ENCODE measurements at regions not wholly inside any gene's neighbourhood (a gene's known extent, or its start where the extent isn't known, plus 50 kb on each side); places are given as distances from the start of the nearest gene placed in this dataset.

DNA sequence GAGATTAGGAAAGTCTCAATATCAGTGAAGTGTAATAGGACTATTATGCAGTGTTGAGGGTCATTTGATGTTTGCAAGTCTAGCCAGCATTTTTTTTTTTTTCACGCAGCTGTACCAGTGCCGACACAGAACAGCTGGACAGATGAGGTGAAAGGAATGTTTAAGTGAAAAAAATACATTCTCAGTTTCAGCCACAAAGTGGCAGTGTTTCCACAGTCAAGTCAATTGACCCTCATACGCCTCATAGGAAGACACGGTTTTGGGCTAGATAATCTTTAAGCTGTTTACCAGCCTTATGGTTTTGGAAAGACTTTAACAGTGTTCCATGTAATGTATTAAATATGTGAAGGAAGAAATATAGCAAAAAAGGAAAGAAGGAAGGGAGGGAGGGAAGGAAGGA lies 349.9 kb upstream of the ANO3 start:
- ATAC-seq (peak; percentile 90), DNase-seq (ENCODE audit: low spot score) (peak; percentile 75)
- H3K4me3 Mint-ChIP-seq: no peak overlapping the region
- Histone ChIP-seq H3K27me3 (ENCODE audit: insufficient read depth) (no peaks in the 10 kb centered on the region), H3K4me1 (ENCODE audit: insufficient read depth) (no peaks in the 10 kb centered on the region), H4K20me1 (replicated peaks; ENCODE audit: insufficient read depth) (no peaks in the 10 kb centered on the region), H3K4me3 (no peak overlapping the region), H3K79me2 (replicated peaks; ENCODE audit: insufficient read depth) (no peaks in the 10 kb centered on the region), H3K27ac (ENCODE audit: low read depth) (no peak overlapping the region), H3K4me2 (no peak overlapping the region), H3K9me2 (ENCODE audit: insufficient read depth) (no peaks in the 10 kb centered on the region), H2AFZ (no peak overlapping the region), H3F3A (replicated peaks; ENCODE audit: low read depth) (no peaks in the 10 kb centered on the region), H3K36me3 (ENCODE audit: insufficient read depth) (no peaks in the 10 kb centered on the region)
- no peaks in the 10 kb centered on the region for H3K36me3 Mint-ChIP-seq (ENCODE audit: low read depth)
- no peaks in the 10 kb centered on the region for H3K27me3 Mint-ChIP-seq (ENCODE audit: insufficient read depth, low read depth, poor library complexity)
- H3K9me3 Mint-ChIP-seq: no peaks in the 10 kb centered on the region
- H3K27ac Mint-ChIP-seq: no peak overlapping the region
- TF ChIP-seq, protein P1, sequence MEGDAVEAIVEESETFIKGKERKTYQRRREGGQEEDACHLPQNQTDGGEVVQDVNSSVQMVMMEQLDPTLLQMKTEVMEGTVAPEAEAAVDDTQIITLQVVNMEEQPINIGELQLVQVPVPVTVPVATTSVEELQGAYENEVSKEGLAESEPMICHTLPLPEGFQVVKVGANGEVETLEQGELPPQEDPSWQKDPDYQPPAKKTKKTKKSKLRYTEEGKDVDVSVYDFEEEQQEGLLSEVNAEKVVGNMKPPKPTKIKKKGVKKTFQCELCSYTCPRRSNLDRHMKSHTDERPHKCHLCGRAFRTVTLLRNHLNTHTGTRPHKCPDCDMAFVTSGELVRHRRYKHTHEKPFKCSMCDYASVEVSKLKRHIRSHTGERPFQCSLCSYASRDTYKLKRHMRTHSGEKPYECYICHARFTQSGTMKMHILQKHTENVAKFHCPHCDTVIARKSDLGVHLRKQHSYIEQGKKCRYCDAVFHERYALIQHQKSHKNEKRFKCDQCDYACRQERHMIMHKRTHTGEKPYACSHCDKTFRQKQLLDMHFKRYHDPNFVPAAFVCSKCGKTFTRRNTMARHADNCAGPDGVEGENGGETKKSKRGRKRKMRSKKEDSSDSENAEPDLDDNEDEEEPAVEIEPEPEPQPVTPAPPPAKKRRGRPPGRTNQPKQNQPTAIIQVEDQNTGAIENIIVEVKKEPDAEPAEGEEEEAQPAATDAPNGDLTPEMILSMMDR (conservative IDR thresholded peaks at IDR 0.05; ENCODE audit: low read depth in 2 of 2): peak; percentile 66 to 81
- no peak for TF ChIP-seq EZH2phosphoT487 (IDR thresholded peaks at IDR 0.05; ENCODE audit: unreplicated experiment)
- H3K4me1 Mint-ChIP-seq: no peaks in the 10 kb centered on the region

- no peaks in the 10 kb centered on the region for H3F3A ChIP-seq (replicated peaks; ENCODE audit: low read depth)
- no peaks in the 10 kb centered on the region for H3K9me3 Mint-ChIP-seq
- no peak for TF ChIP-seq STAT1 (IDR thresholded peaks at IDR 0.05; ENCODE audit: unreplicated experiment)
- no peak for TF ChIP-seq CREB1 (CRISPR knock-in tag; IDR thresholded peaks at IDR 0.05; ENCODE audit: low read depth)
- no peak for TF ChIP-seq EZH2 (IDR thresholded peaks at IDR 0.05; ENCODE audit: low read depth, unreplicated experiment)
- no peak for TF ChIP-seq POLR2AphosphoS5 (IDR thresholded peaks at IDR 0.05; ENCODE audit: low read depth)
- no peak for TF ChIP-seq JUNB (IDR thresholded peaks at IDR 0.05; ENCODE audit: unreplicated experiment)
- TF ChIP-seq, protein P2, sequence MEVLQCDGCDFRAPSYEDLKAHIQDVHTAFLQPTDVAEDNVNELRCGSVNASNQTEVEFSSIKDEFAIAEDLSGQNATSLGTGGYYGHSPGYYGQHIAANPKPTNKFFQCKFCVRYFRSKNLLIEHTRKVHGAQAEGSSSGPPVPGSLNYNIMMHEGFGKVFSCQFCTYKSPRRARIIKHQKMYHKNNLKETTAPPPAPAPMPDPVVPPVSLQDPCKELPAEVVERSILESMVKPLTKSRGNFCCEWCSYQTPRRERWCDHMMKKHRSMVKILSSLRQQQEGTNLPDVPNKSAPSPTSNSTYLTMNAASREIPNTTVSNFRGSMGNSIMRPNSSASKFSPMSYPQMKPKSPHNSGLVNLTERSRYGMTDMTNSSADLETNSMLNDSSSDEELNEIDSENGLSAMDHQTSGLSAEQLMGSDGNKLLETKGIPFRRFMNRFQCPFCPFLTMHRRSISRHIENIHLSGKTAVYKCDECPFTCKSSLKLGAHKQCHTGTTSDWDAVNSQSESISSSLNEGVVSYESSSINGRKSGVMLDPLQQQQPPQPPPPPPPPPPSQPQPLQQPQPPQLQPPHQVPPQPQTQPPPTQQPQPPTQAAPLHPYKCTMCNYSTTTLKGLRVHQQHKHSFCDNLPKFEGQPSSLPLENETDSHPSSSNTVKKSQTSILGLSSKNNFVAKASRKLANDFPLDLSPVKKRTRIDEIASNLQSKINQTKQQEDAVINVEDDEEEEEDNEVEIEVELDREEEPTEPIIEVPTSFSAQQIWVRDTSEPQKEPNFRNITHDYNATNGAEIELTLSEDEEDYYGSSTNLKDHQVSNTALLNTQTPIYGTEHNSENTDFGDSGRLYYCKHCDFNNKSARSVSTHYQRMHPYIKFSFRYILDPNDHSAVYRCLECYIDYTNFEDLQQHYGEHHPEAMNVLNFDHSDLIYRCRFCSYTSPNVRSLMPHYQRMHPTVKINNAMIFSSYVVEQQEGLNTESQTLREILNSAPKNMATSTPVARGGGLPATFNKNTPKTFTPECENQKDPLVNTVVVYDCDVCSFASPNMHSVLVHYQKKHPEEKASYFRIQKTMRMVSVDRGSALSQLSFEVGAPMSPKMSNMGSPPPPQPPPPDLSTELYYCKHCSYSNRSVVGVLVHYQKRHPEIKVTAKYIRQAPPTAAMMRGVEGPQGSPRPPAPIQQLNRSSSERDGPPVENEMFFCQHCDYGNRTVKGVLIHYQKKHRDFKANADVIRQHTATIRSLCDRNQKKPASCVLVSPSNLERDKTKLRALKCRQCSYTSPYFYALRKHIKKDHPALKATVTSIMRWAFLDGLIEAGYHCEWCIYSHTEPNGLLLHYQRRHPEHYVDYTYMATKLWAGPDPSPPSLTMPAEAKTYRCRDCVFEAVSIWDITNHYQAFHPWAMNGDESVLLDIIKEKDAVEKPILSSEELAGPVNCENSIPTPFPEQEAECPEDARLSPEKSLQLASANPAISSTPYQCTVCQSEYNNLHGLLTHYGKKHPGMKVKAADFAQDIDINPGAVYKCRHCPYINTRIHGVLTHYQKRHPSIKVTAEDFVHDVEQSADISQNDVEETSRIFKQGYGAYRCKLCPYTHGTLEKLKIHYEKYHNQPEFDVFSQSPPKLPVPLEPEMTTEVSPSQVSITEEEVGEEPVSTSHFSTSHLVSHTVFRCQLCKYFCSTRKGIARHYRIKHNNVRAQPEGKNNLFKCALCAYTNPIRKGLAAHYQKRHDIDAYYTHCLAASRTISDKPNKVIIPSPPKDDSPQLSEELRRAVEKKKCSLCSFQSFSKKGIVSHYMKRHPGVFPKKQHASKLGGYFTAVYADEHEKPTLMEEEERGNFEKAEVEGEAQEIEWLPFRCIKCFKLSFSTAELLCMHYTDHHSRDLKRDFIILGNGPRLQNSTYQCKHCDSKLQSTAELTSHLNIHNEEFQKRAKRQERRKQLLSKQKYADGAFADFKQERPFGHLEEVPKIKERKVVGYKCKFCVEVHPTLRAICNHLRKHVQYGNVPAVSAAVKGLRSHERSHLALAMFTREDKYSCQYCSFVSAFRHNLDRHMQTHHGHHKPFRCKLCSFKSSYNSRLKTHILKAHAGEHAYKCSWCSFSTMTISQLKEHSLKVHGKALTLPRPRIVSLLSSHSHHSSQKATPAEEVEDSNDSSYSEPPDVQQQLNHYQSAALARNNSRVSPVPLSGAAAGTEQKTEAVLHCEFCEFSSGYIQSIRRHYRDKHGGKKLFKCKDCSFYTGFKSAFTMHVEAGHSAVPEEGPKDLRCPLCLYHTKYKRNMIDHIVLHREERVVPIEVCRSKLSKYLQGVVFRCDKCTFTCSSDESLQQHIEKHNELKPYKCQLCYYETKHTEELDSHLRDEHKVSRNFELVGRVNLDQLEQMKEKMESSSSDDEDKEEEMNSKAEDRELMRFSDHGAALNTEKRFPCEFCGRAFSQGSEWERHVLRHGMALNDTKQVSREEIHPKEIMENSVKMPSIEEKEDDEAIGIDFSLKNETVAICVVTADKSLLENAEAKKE (CRISPR knock-in tag; IDR thresholded peaks at IDR 0.05): no peak
- TF ChIP-seq, protein P3, sequence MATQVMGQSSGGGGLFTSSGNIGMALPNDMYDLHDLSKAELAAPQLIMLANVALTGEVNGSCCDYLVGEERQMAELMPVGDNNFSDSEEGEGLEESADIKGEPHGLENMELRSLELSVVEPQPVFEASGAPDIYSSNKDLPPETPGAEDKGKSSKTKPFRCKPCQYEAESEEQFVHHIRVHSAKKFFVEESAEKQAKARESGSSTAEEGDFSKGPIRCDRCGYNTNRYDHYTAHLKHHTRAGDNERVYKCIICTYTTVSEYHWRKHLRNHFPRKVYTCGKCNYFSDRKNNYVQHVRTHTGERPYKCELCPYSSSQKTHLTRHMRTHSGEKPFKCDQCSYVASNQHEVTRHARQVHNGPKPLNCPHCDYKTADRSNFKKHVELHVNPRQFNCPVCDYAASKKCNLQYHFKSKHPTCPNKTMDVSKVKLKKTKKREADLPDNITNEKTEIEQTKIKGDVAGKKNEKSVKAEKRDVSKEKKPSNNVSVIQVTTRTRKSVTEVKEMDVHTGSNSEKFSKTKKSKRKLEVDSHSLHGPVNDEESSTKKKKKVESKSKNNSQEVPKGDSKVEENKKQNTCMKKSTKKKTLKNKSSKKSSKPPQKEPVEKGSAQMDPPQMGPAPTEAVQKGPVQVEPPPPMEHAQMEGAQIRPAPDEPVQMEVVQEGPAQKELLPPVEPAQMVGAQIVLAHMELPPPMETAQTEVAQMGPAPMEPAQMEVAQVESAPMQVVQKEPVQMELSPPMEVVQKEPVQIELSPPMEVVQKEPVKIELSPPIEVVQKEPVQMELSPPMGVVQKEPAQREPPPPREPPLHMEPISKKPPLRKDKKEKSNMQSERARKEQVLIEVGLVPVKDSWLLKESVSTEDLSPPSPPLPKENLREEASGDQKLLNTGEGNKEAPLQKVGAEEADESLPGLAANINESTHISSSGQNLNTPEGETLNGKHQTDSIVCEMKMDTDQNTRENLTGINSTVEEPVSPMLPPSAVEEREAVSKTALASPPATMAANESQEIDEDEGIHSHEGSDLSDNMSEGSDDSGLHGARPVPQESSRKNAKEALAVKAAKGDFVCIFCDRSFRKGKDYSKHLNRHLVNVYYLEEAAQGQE (IDR thresholded peaks at IDR 0.05; ENCODE audit: unreplicated experiment): no peak
- H3K4me2 ChIP-seq: no peak overlapping the region
- H3K4me3 ChIP-seq: no peak overlapping the region
- no peak for DNase-seq (ENCODE audit: low spot score)
- no peak overlapping the region for H3K27ac Mint-ChIP-seq
- no peak for ATAC-seq
- H3K79me2 ChIP-seq (replicated peaks; ENCODE audit: insufficient read depth): no peaks in the 10 kb centered on the region
- no peaks in the 10 kb centered on the region for H3K9me2 ChIP-seq (ENCODE audit: insufficient read depth)
- no peaks in the 10 kb centered on the region for H4K20me1 ChIP-seq (replicated peaks; ENCODE audit: insufficient read depth)
- H3K4me1 ChIP-seq (ENCODE audit: insufficient read depth): no peaks in the 10 kb centered on the region
- no peak overlapping the region for H3K4me3 Mint-ChIP-seq
- H3K36me3 Mint-ChIP-seq (ENCODE audit: low read depth): no peaks in the 10 kb centered on the region
- no peak overlapping the region for H3K27ac ChIP-seq (ENCODE audit: low read depth)
- H3K27me3 Mint-ChIP-seq (ENCODE audit: insufficient read depth, low read depth, poor library complexity): no peaks in the 10 kb centered on the region
- H3K27me3 ChIP-seq (ENCODE audit: insufficient read depth): no peaks in the 10 kb centered on the region
- H3K36me3 ChIP-seq (ENCODE audit: insufficient read depth): no peaks in the 10 kb centered on the region
- no peaks in the 10 kb centered on the region for H3K4me1 Mint-ChIP-seq
- no peak overlapping the region for H2AFZ ChIP-seq
Observed at GRCh38 chr11:25983280-25983679, 348.6 kb upstream of the ANO3 start.

Data from GM23338 (cell line).